Prostate gland (tissue), 2 donors: ENCODE measurements at regions not wholly inside any gene's neighbourhood (a gene's known extent, or its start where the extent isn't known, plus 50 kb on each side); places are given as distances from the start of the nearest gene placed in this dataset.

Experiments used
- DNase-seq: peaks from one replicate; pipeline ENCODE4 v3.0.0-alpha.2; 2019; ENCODE audit warnings: low spot score
- H3K27ac ChIP-seq, 2 donors: fragments of 200-600 bp; sonication (generic); 2 replicates each; pipeline ENCODE4 v1.5.1; 2017 to 2019
- H3K27me3 ChIP-seq: fragments of 200-600 bp; sonication (generic); replicated peaks from 2 replicates; pipeline ENCODE4 v1.5.1; 2019; ENCODE audit not compliant: insufficient read depth
- H3K36me3 ChIP-seq, 2 donors: fragments of 200-600 bp; sonication (generic); 1 replicate in 1 of 2; 2 replicates in 1 of 2; pipeline versions ENCODE4 v1.5.1 to v1.8.1; 2017 to 2019
- H3K4me1 ChIP-seq: fragments of 200-600 bp; sonication (generic); replicated peaks from 2 replicates; pipeline ENCODE4 v1.5.1; 2019
- H3K4me3 ChIP-seq, 2 donors: fragments of 200-600 bp; sonication (generic); 2 replicates each; pipeline ENCODE4 v1.5.1; 2017 to 2019
- H3K9me3 ChIP-seq: fragments of 200-600 bp; sonication (generic); 2 replicates; pipeline ENCODE4 v1.5.1; 2017
- POLR2A ChIP-seq: fragments of 450-650 bp; IDR thresholded peaks from one replicate; pipeline ENCODE4 v1.6.1; 2016; ENCODE audit warnings: antibody characterized with exemption, mild to moderate bottlenecking
- POLR2AphosphoS5 ChIP-seq: sonication (generic); formaldehyde crosslinking; IDR thresholded peaks from one replicate; pipeline ENCODE4 v1.6.1; 2017; ENCODE audit warnings: antibody characterized with exemption
- WGBS: methylation state at CpG from one replicate; pipeline ENCODE4 v1.1.5; 2018; 5-methylcytosine and 5-hydroxymethylcytosine counted together
- intact Hi-C: fragments of 100-400 bp; cut with DNase I; formaldehyde crosslinking; loops from one replicate; pipeline ENCODE4 v1.14.2; 2022
- TF ChIP-seq, protein P1 (sequence below), 4 experiments: fragments of 200-600 bp in 2 of 4; fragments of 450-650 bp in 2 of 4; sonication (generic) in 2 of 4; IDR thresholded peaks; 1 replicate in 3 of 4; 2 replicates in 1 of 4; pipeline ENCODE4 v1.5.1; 2016 to 2019; ENCODE audit warnings: antibody characterized with exemption in 4 of 4, mild to moderate bottlenecking in 2 of 4, moderate library complexity in 2 of 4

- Histone ChIP-seq H3K9me3 (no peaks in the 10 kb centered on the region), H3K36me3 (no peaks in the 10 kb centered on the region), H3K27ac (no peak overlapping the region), H3K4me1 (no peaks in the 10 kb centered on the region), H3K4me3 (no peak overlapping the region), H3K27me3 (no peaks in the 10 kb centered on the region)
- intact Hi-C loops, result no loop called here
- 73% methylated on average over 3 of the region's 3 CpGs for WGBS
- TF ChIP-seq POLR2A, result no peak
- TF ChIP-seq POLR2AphosphoS5, result no peak
- TF ChIP-seq, protein P1, sequence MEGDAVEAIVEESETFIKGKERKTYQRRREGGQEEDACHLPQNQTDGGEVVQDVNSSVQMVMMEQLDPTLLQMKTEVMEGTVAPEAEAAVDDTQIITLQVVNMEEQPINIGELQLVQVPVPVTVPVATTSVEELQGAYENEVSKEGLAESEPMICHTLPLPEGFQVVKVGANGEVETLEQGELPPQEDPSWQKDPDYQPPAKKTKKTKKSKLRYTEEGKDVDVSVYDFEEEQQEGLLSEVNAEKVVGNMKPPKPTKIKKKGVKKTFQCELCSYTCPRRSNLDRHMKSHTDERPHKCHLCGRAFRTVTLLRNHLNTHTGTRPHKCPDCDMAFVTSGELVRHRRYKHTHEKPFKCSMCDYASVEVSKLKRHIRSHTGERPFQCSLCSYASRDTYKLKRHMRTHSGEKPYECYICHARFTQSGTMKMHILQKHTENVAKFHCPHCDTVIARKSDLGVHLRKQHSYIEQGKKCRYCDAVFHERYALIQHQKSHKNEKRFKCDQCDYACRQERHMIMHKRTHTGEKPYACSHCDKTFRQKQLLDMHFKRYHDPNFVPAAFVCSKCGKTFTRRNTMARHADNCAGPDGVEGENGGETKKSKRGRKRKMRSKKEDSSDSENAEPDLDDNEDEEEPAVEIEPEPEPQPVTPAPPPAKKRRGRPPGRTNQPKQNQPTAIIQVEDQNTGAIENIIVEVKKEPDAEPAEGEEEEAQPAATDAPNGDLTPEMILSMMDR (IDR thresholded peaks at IDR 0.05), result no peak
- no peak for DNase-seq
Observed at GRCh38 chr5:99083197-99083596, 154.4 kb upstream of the CHD1 start.

- H3K4me3 ChIP-seq, result no peak overlapping the region
- H3K36me3 ChIP-seq, result no peaks in the 10 kb centered on the region
- H3K27ac ChIP-seq, result no peak overlapping the region
- no peaks in the 10 kb centered on the region for H3K4me1 ChIP-seq
- TF ChIP-seq, protein P1 (IDR thresholded peaks at IDR 0.05), result no peak
- intact Hi-C loops, result no loop called here
- H3K27me3 ChIP-seq, result no peaks in the 10 kb centered on the region
- DNase-seq, result no peak
- 93% methylated on average over 2 of the region's 2 CpGs for WGBS
- no peaks in the 10 kb centered on the region for H3K9me3 ChIP-seq
Observed at GRCh38 chr5:99081711-99082110, 152.9 kb upstream of the CHD1 start.

DNA sequence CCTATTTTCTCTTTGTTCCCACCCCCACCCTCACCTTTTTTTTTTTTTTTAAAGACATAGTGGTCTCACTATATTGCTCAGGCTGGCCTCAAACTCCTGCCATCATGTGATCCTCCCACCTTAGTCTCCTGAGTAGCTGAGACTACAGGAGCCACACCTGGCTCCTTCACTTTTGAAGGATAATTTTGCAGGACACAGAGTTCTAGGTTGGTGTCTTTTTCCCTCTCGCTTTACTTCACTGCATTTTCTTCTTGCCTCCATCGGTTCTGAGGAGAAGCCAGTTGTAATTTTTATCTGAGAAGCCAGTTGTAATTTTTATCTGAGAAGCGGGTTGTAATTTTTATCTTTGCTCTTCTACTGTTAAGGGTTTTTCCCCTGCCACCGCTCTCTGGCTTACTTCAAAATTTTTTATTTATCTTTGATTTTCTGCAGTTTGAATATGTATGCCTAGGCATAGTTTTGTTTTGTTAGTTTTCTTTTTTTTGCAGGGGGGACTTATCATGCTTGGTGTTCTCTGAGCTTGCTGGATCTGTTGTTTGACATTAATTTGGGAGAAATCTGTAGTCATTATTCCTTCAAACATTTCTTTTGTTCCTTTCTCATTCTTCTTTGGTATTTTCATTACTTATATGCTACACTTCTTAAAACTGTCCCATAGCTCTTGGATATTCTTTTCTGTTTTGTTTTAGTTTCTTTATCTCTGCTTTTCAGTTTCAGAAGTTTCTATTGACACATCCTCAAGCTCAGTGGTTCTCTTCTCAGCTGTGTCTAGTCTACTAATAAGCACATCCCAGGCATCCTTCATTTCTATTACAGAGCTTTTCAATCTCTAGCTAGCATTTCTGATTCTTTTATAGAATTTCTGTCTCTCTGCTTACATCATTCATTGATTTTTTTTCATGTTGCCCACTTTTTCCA lies 148.2 kb upstream of the CHD1 start:
- Histone ChIP-seq H3K4me1 (no peaks in the 10 kb centered on the region), H3K27ac (no peak overlapping the region), H3K9me3 (no peaks in the 10 kb centered on the region), H3K4me3 (no peak overlapping the region), H3K36me3 (no peaks in the 10 kb centered on the region), H3K27me3 (no peaks in the 10 kb centered on the region)
- no peak for DNase-seq
- TF ChIP-seq POLR2AphosphoS5, result no peak
- TF ChIP-seq, protein P1 (IDR thresholded peaks at IDR 0.05), result no peak
- no peak for TF ChIP-seq POLR2A
- WGBS, result 79% methylated on average over 4 of the region's 4 CpGs
- intact Hi-C loops, result no loop called here

- Histone ChIP-seq H3K4me3 (no peak overlapping the region), H3K36me3 (no peaks in the 10 kb centered on the region), H3K9me3 (no peaks in the 10 kb centered on the region), H3K27ac (no peak overlapping the region), H3K27me3 (no peaks in the 10 kb centered on the region), H3K4me1 (no peaks in the 10 kb centered on the region)
- DNase-seq, result no peak
- intact Hi-C loops, result no loop called here
- TF ChIP-seq POLR2AphosphoS5 (no peak), POLR2A (no peak)
- TF ChIP-seq, protein P1 (IDR thresholded peaks at IDR 0.05), result no peak
- WGBS, result 95% methylated on average over 1 of the region's 1 CpG
Observed at GRCh38 chr5:99072846-99073245, 144.0 kb upstream of the CHD1 start.

DNA sequence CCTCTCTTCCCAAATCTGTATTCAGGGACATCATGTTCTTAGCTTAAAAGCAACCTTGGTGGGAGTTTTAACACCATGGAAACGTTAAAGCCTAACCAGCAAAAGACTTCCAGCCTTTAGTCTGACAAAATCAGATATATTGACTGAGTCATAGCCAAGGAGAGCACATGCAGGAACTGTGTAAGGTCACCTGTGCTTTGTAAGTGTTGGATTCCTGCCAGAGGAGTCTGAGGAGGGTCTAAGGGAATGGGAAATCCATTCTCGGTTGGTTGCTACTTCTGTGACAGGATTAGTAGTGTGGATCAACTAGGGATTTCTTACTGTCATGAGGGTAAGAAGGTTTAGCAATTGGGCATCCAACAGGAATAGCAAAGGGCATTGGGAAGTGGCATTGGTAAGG lies 142.0 kb upstream of the CHD1 start:
- Histone ChIP-seq H3K4me1 (no peaks in the 10 kb centered on the region), H3K9me3 (no peaks in the 10 kb centered on the region), H3K4me3 (no peak overlapping the region), H3K36me3 (no peaks in the 10 kb centered on the region), H3K27ac (no peak overlapping the region), H3K27me3 (no peaks in the 10 kb centered on the region)
- intact Hi-C loops, result no loop called here
- TF ChIP-seq, protein P1 (IDR thresholded peaks at IDR 0.05), result no peak
- no peak for TF ChIP-seq POLR2A
- no peak for TF ChIP-seq POLR2AphosphoS5
- 28% methylated on average over 2 of the region's 2 CpGs for whole genome bisulfite sequencing
- no peak for DNase-seq
